B cell (primary cell): ENCODE measurements at regions not wholly inside any gene's neighbourhood (a gene's known extent, or its start where the extent isn't known, plus 50 kb on each side); places are given as distances from the start of the nearest gene placed in this dataset.

Experiments
- ATAC-seq: fragments of 200-7000 bp; cut with Tn5 transposase; one replicate; pipeline ENCODE4 v1.10.0; 2021; ENCODE audit warnings: low read depth, mild to moderate bottlenecking, moderate number of reproducible peaks, moderate library complexity
- CTCF ChIA-PET: fragments of 350-600 bp; sonication (Branson Sonifier 250); formaldehyde crosslinking; loops from one replicate; lab custom pipeline; 2021; ENCODE audit warnings: antibody characterized with exemption, inconsistent platforms; lab: Charles Lee
- POLR2A ChIA-PET: fragments of 350-600 bp; sonication (Branson Sonifier 250); formaldehyde crosslinking; loops from one replicate; lab custom pipeline; 2021; ENCODE audit warnings: antibody characterized with exemption; lab: Charles Lee
- DNase-seq: peaks from one replicate; pipeline ENCODE4 v3.0.0; 2013
- H2AFZ ChIP-seq: 2 replicates; pipeline ENCODE4 v1.6.1; 2012; ENCODE audit warnings: mild to moderate bottlenecking, low read depth, low read length; ENCODE audit not compliant: insufficient read depth, poor library complexity, severe bottlenecking
- H3K27ac ChIP-seq, 2 donors: 1 replicate in 1 of 2; 2 replicates in 1 of 2; pipeline ENCODE4 v1.5.1; 2012 to 2013; ENCODE audit warnings: low read length in 2 of 2, mild to moderate bottlenecking in 2 of 2, moderate library complexity in 1 of 2
- H3K27me3 ChIP-seq, 4 experiments: fragments of 200-600 bp in 1 of 4; sonication (generic) in 1 of 4; replicated peaks in 1 of 4; 1 replicate in 2 of 4; 2 replicates in 2 of 4; pipeline versions ENCODE4 v1.6.1 to v1.7.0; 2013 to 2016; ENCODE audit warnings: low read length in 3 of 4, mild to moderate bottlenecking in 2 of 4, mixed read lengths in 1 of 4, moderate library complexity in 1 of 4; ENCODE audit not compliant: insufficient read depth in 4 of 4, control insufficient read depth in 3 of 4; ENCODE audit errors: control extremely low read depth in 1 of 4
- H3K36me3 ChIP-seq, 2 experiments: replicated peaks in 1 of 2; 1 replicate in 1 of 2; 2 replicates in 1 of 2; pipeline versions ENCODE4 v1.6.1 to v1.7.1; 2013; ENCODE audit warnings: low read length in 1 of 2; ENCODE audit not compliant: insufficient read depth in 2 of 2, control insufficient read depth in 1 of 2; ENCODE audit errors: control extremely low read depth in 1 of 2, extremely low read depth in 1 of 2
- H3K4me1 ChIP-seq, 2 donors: fragments of 200-600 bp in 1 of 2; sonication (generic) in 1 of 2; 1 replicate in 1 of 2; 2 replicates in 1 of 2; pipeline versions ENCODE4 v1.5.1 to v1.6.1; 2013 to 2017; ENCODE audit warnings: low read length in 2 of 2; ENCODE audit not compliant: control insufficient read depth in 2 of 2, insufficient read depth in 2 of 2
- H3K4me2 ChIP-seq: replicated peaks from 2 replicates; pipeline ENCODE3; 2012; ENCODE audit warnings: mild to moderate bottlenecking, low read depth, low read length; ENCODE audit not compliant: poor library complexity, severe bottlenecking
- H3K4me3 ChIP-seq, 5 experiments: fragments of 200-600 bp in 1 of 5; sonication (generic) in 1 of 5; 1 replicate in 3 of 5; 2 replicates in 2 of 5; pipeline versions ENCODE4 v1.5.1 to v1.7.0; 2011 to 2016; ENCODE audit warnings: low read length in 4 of 5, mild to moderate bottlenecking in 4 of 5, low read depth in 2 of 5, control low read depth in 1 of 5, moderate library complexity in 1 of 5; ENCODE audit not compliant: insufficient read depth in 1 of 5; ENCODE audit errors: control extremely low read depth in 1 of 5, extremely low read depth in 1 of 5
- H3K79me2 ChIP-seq: fragments of 200-600 bp; sonication (generic); one replicate; pipeline ENCODE4 v1.6.0; 2016; ENCODE audit warnings: low read length; ENCODE audit not compliant: control insufficient read depth, insufficient read depth
- H3K9ac ChIP-seq: fragments of 200-600 bp; sonication (generic); 2 replicates; pipeline ENCODE4 v1.6.1; 2017; ENCODE audit warnings: mild to moderate bottlenecking, low read length, moderate library complexity
- H3K9me3 ChIP-seq, 3 donors: one replicate each; pipeline versions ENCODE4 v1.6.1 to v1.7.1; 2013; ENCODE audit warnings: low read length in 2 of 3; ENCODE audit not compliant: control insufficient read depth in 2 of 3, insufficient read depth in 1 of 3; ENCODE audit errors: control extremely low read depth in 1 of 3
- H4K20me1 ChIP-seq: 2 replicates; pipeline ENCODE4 v1.6.0; 2012; ENCODE audit warnings: mild to moderate bottlenecking, low read length; ENCODE audit not compliant: insufficient read depth, control insufficient read depth, poor library complexity, severe bottlenecking
- H3K27ac Mint-ChIP-seq: one replicate; pipeline ENCODE4 v1.8.0; 2021; ENCODE audit warnings: mixed read lengths
- H3K27me3 Mint-ChIP-seq: one replicate; pipeline ENCODE4 v1.8.0; 2021; ENCODE audit warnings: mixed read lengths
- H3K4me1 Mint-ChIP-seq: one replicate; pipeline ENCODE4 v1.8.0; 2021; ENCODE audit warnings: mixed read lengths
- H3K4me3 Mint-ChIP-seq: one replicate; pipeline ENCODE4 v1.8.0; 2021; ENCODE audit warnings: mixed read lengths
- H3K9me3 Mint-ChIP-seq: one replicate; pipeline ENCODE4 v1.8.0; 2022; ENCODE audit warnings: mixed read lengths; ENCODE audit not compliant: insufficient read depth
- EZH2 ChIP-seq: IDR thresholded peaks from 2 replicates; pipeline ENCODE4 v1.6.1; 2012; ENCODE audit warnings: borderline replicate concordance, low read depth, mild to moderate bottlenecking, moderate library complexity, low read length; ENCODE audit not compliant: insufficient read depth, poor library complexity, severe bottlenecking
- WGBS: methylation state at CpG from one replicate; pipeline ENCODE4 v1.1.5; 2013; ENCODE audit warnings: missing lambda C conversion rate; ENCODE audit not compliant: insufficient coverage; 5-methylcytosine and 5-hydroxymethylcytosine counted together
- intact Hi-C: fragments of 100-400 bp; cut with micrococcal nuclease; formaldehyde crosslinking; loops from one replicate; pipeline ENCODE4 v1.10.0; 2022
- TF ChIP-seq, protein P1 (sequence below): fragments of 200-600 bp; IDR thresholded peaks from one replicate; pipeline ENCODE4 v1.8.0; 2022; ENCODE audit warnings: antibody characterized with exemption, mild to moderate bottlenecking

DNA sequence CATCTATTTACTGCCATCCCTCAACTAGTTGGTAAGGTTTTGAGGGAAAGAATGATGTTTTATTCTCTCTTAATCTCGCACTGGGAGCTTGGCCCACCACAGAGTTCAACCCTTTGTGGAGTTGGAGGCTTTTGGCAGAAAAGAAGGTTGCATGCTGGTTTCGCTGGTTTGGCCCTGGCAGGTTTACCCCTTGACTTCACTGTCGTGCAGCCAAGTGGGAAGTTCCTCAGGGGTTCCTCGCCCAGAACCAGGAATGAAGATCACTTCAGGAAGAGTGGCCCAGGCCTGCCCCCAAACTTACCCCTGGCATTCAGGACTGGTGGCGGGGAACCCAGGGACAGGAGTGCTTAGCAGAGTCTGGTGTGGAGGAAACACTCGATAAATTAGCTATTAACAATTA lies 103.1 kb upstream of the LYZL2 start:
- no peaks in the 10 kb centered on the region for H3K36me3 ChIP-seq
- no peaks in the 10 kb centered on the region for H3K4me1 Mint-ChIP-seq
- H3K4me3 ChIP-seq: no peak overlapping the region
- H3K4me2 ChIP-seq: no peak overlapping the region
- no peak overlapping the region for H2AFZ ChIP-seq
- DNase-seq (no peak), ATAC-seq (no peak)
- H3K4me1 ChIP-seq: no peaks in the 10 kb centered on the region
- no peak overlapping the region for H3K4me3 Mint-ChIP-seq
- H3K9me3 Mint-ChIP-seq: no peaks in the 10 kb centered on the region
- CTCF ChIA-PET: interaction anchor here (0.6 to 1.2 kb wide), 2 partner anchors 52 to 108 kb away, joined by 3 to 4 read pairs; no protein-coding TSS in a partner anchor
- 95% methylated on average over 4 of the region's 6 CpGs for WGBS
- peaks cover 30% of the 10 kb centered on the region for H3K27me3 Mint-ChIP-seq
- TF ChIP-seq, protein P1, sequence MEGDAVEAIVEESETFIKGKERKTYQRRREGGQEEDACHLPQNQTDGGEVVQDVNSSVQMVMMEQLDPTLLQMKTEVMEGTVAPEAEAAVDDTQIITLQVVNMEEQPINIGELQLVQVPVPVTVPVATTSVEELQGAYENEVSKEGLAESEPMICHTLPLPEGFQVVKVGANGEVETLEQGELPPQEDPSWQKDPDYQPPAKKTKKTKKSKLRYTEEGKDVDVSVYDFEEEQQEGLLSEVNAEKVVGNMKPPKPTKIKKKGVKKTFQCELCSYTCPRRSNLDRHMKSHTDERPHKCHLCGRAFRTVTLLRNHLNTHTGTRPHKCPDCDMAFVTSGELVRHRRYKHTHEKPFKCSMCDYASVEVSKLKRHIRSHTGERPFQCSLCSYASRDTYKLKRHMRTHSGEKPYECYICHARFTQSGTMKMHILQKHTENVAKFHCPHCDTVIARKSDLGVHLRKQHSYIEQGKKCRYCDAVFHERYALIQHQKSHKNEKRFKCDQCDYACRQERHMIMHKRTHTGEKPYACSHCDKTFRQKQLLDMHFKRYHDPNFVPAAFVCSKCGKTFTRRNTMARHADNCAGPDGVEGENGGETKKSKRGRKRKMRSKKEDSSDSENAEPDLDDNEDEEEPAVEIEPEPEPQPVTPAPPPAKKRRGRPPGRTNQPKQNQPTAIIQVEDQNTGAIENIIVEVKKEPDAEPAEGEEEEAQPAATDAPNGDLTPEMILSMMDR: no peak
- no peak for TF ChIP-seq EZH2
- intact Hi-C loops: no loop called here
- no peak overlapping the region for H3K9ac ChIP-seq
- peaks cover 0 to 13% (median 0%) of the 10 kb centered on the region in 4 experiments for H3K27me3 ChIP-seq
- H4K20me1 ChIP-seq: no peaks in the 10 kb centered on the region
- H3K79me2 ChIP-seq: no peaks in the 10 kb centered on the region
- no peak overlapping the region for H3K27ac Mint-ChIP-seq
- POLR2A ChIA-PET: no interaction called here
- no peaks in the 10 kb centered on the region for H3K9me3 ChIP-seq
- no peak overlapping the region for H3K27ac ChIP-seq

DNA sequence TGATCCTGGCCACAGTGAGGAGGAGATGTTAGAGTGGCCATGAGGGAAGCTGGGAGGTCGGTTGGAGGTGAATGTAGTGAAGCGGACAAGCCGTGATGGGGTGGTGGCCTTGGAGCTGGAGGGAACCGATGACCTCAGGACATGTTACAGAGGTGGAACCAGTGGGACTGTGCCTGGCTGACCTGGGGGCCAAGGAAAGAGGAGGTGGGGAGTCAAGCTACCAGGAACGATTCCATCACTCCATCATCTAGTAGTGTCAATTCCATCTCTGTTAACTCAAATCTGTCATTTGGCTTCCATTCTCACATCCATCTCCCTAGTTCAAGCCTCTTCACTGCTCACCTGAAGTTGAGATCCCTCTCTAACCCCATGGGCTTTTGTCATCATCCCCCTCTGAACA lies 102.4 kb upstream of the LYZL2 start:
- Histone ChIP-seq H3K36me3 (no peaks in the 10 kb centered on the region), H3K27ac (no peak overlapping the region), H3K4me2 (no peak overlapping the region), H3K79me2 (no peaks in the 10 kb centered on the region), H3K4me3 (no peak overlapping the region), H3K9ac (no peak overlapping the region), H3K4me1 (peaks cover 0 to 2% of the 10 kb centered on the region in 2 donors), H2AFZ (no peak overlapping the region), H3K9me3 (no peaks in the 10 kb centered on the region), H3K27me3 (peaks cover 0 to 13% (median 0%) of the 10 kb centered on the region in 4 experiments), H4K20me1 (no peaks in the 10 kb centered on the region)
- intact Hi-C loops: no loop called here
- DNase-seq (no peak), ATAC-seq (no peak)
- Mint-ChIP-seq H3K4me1 (no peaks in the 10 kb centered on the region), H3K27me3 (peaks cover 27% of the 10 kb centered on the region), H3K27ac (no peak overlapping the region), H3K4me3 (no peak overlapping the region), H3K9me3 (no peaks in the 10 kb centered on the region)
- WGBS: 100% methylated on average over 1 of the region's 5 CpGs
- TF ChIP-seq, protein P1: no peak
- TF ChIP-seq EZH2: no peak
- CTCF ChIA-PET: interaction anchor here (0.6 kb wide), 1 partner anchor 289 kb away, joined by 3 read pairs; no protein-coding TSS in a partner anchor
- POLR2A ChIA-PET: no interaction called here
